ENCODE measurements at regions not wholly inside any gene's neighbourhood (a gene's known extent, or its start where the extent isn't known, plus 50 kb on each side); places are given as distances from the start of the nearest gene placed in this dataset.

GRCh38 chr1:55801481-55801880 is 586.3 kb upstream of the USP24 start:
- POLR2A ChIA-PET (ENCODE audit: unreplicated experiment): no interaction called here
- no peak overlapping the region for H2AFZ ChIP-seq (ENCODE audit: low read length)

GRCh38 chr1:55800503-55800902 is 585.3 kb upstream of the USP24 start:
- Histone ChIP-seq H3K9me2 (replicated peaks; ENCODE audit: low read length) (no peaks in the 10 kb centered on the region), H3K4me1 (ENCODE audit: insufficient read depth, low read length) (no peaks in the 10 kb centered on the region), H3K4me2 (ENCODE audit: low read length) (no peak overlapping the region), H3K9ac (ENCODE audit: low read length) (no peak overlapping the region), H3K27ac (ENCODE audit: low read length) (no peak overlapping the region), H3K4me3 (ENCODE audit: low read length) (no peak overlapping the region), H2AFZ (ENCODE audit: low read length) (no peak overlapping the region), H4K20me1 (ENCODE audit: low read length) (no peaks in the 10 kb centered on the region), H3K79me2 (ENCODE audit: low read length) (no peaks in the 10 kb centered on the region), H3K9me3 (ENCODE audit: low read length) (no peaks in the 10 kb centered on the region), H3K27me3 (ENCODE audit: low read length) (no peaks in the 10 kb centered on the region), H3K36me3 (ENCODE audit: low read depth, low read length) (no peaks in the 10 kb centered on the region), H3F3A (ENCODE audit: low read length, unreplicated experiment) (no peaks in the 10 kb centered on the region)
- TF ChIP-seq EZH2 (IDR thresholded peaks at IDR 0.05; ENCODE audit: low read length, unreplicated experiment): no peak
- no peak for TF ChIP-seq CTCF (conservative IDR thresholded peaks at IDR 0.05; ENCODE audit: low read depth, low read length)
- TF ChIP-seq EZH2phosphoT487 (IDR thresholded peaks at IDR 0.05; ENCODE audit: borderline replicate concordance, low read length): no peak
- POLR2A ChIA-PET (ENCODE audit: unreplicated experiment): no interaction called here
- ATAC-seq (no peak), DNase-seq (no peak)
- intact Hi-C loops (cut with micrococcal nuclease): no loop called here
- CTCF ChIA-PET: no interaction called here
- BruUV-seq (replicated peaks): no TSS peak

More at GRCh38 chr1:55801481-55801880, 586.3 kb upstream of the USP24 start:
- no peaks in the 10 kb centered on the region for H3K79me2 ChIP-seq (ENCODE audit: low read length)
- CTCF ChIA-PET: no interaction called here
- BruUV-seq (replicated peaks): no TSS peak
- intact Hi-C loops (cut with micrococcal nuclease): no loop called here
- H3K9me3 ChIP-seq (ENCODE audit: low read length): no peaks in the 10 kb centered on the region
- H4K20me1 ChIP-seq (ENCODE audit: low read length): no peaks in the 10 kb centered on the region
- no peaks in the 10 kb centered on the region for H3F3A ChIP-seq (ENCODE audit: low read length, unreplicated experiment)
- H3K4me3 ChIP-seq (ENCODE audit: low read length): no peak overlapping the region
- H3K4me2 ChIP-seq (ENCODE audit: low read length): no peak overlapping the region
- no peak overlapping the region for H3K27ac ChIP-seq (ENCODE audit: low read length)
- H3K9ac ChIP-seq (ENCODE audit: low read length): no peak overlapping the region
- H3K9me2 ChIP-seq (replicated peaks; ENCODE audit: low read length): no peaks in the 10 kb centered on the region
- no peak for DNase-seq
- no peaks in the 10 kb centered on the region for H3K27me3 ChIP-seq (ENCODE audit: low read length)
- no peaks in the 10 kb centered on the region for H3K36me3 ChIP-seq (ENCODE audit: low read depth, low read length)
- TF ChIP-seq EZH2 (IDR thresholded peaks at IDR 0.05; ENCODE audit: low read length, unreplicated experiment) (no peak), CTCF (conservative IDR thresholded peaks at IDR 0.05; ENCODE audit: low read depth, low read length) (no peak), EZH2phosphoT487 (IDR thresholded peaks at IDR 0.05; ENCODE audit: borderline replicate concordance, low read length) (no peak)
- ATAC-seq: no peak
- no peaks in the 10 kb centered on the region for H3K4me1 ChIP-seq (ENCODE audit: insufficient read depth, low read length)

- POLR2A ChIA-PET (ENCODE audit: unreplicated experiment): no interaction called here
- no peak overlapping the region for H3K4me3 ChIP-seq (ENCODE audit: low read length)
- no peaks in the 10 kb centered on the region for H4K20me1 ChIP-seq (ENCODE audit: low read length)
- no peak overlapping the region for H3K27ac ChIP-seq (ENCODE audit: low read length)
- DNase-seq: no peak
- no peaks in the 10 kb centered on the region for H3K79me2 ChIP-seq (ENCODE audit: low read length)
- no peak for ATAC-seq
- TF ChIP-seq CTCF (conservative IDR thresholded peaks at IDR 0.05; ENCODE audit: low read depth, low read length) (no peak), EZH2phosphoT487 (IDR thresholded peaks at IDR 0.05; ENCODE audit: borderline replicate concordance, low read length) (no peak), EZH2 (IDR thresholded peaks at IDR 0.05; ENCODE audit: low read length, unreplicated experiment) (no peak)
- CTCF ChIA-PET: no interaction called here
- no peaks in the 10 kb centered on the region for H3K9me2 ChIP-seq (replicated peaks; ENCODE audit: low read length)
- no peaks in the 10 kb centered on the region for H3K36me3 ChIP-seq (ENCODE audit: low read depth, low read length)
- no peaks in the 10 kb centered on the region for H3F3A ChIP-seq (ENCODE audit: low read length, unreplicated experiment)
- H2AFZ ChIP-seq (ENCODE audit: low read length): no peak overlapping the region
- H3K4me1 ChIP-seq (ENCODE audit: insufficient read depth, low read length): no peaks in the 10 kb centered on the region
- no peak overlapping the region for H3K9ac ChIP-seq (ENCODE audit: low read length)
- intact Hi-C loops (cut with micrococcal nuclease): no loop called here
- H3K9me3 ChIP-seq (ENCODE audit: low read length): no peaks in the 10 kb centered on the region
- no peak overlapping the region for H3K4me2 ChIP-seq (ENCODE audit: low read length)
- H3K27me3 ChIP-seq (ENCODE audit: low read length): no peaks in the 10 kb centered on the region
- no TSS peak for BruUV-seq (replicated peaks)
Observed at GRCh38 chr1:55793856-55794255, 578.7 kb upstream of the USP24 start.
